GM10248 (cell line): ENCODE measurements at regions not wholly inside any gene's neighbourhood (a gene's known extent, or its start where the extent isn't known, plus 50 kb on each side); places are given as distances from the start of the nearest gene placed in this dataset.
"Not testable (repeated sequence)": the region's sequence is repeated elsewhere in the genome, so short reads cannot be mapped to it uniquely, and the experiment has no call there.

Experiments used
- CTCF ChIA-PET: fragments of 300-600 bp; sonication (Branson Sonifier 250); formaldehyde crosslinking; extraction: SDS; loops from one replicate; lab custom pipeline; 2021; ENCODE audit warnings: antibody characterized with exemption; lab: Yijun Ruan, JAX
- POLR2A ChIA-PET: fragments of 350-650 bp; sonication (Branson Sonifier 250); formaldehyde crosslinking; extraction: SDS; loops from one replicate; lab custom pipeline; 2020; ENCODE audit warnings: antibody characterized with exemption; lab: Yijun Ruan, JAX
- DNase-seq: peaks from one replicate; pipeline ENCODE4 v3.0.0; 2012; ENCODE audit errors: extremely low spot score
- TF ChIP-seq, protein P1 (sequence below): IDR thresholded peaks from 2 replicates; pipeline ENCODE4 v1.5.1; 2012; ENCODE audit warnings: mild to moderate bottlenecking, low read depth; ENCODE audit errors: extremely low read depth, missing control alignments, control extremely low read depth

DNA sequence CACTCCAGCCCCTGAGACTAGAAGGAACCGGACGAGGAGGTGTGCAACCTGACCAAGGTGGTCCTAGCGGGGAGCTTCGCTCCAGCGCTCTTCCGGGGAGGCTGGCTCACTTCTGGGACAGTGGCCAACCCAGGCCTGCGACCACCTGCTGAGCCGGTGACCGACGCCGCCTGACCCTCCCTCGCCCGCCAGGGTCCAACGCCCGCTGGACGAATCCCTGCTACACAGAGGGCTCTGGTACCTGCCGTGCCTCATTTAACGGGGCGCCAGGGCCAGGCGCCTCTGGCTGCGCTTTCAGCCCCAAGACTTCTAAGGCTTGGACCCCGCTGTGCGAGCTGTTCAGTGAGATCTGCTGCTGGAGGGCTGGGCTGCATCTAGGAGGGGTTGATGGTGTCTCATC, 99.5 kb upstream of the KCNJ18 start:
- CTCF ChIA-PET = no interaction called here

DNA sequence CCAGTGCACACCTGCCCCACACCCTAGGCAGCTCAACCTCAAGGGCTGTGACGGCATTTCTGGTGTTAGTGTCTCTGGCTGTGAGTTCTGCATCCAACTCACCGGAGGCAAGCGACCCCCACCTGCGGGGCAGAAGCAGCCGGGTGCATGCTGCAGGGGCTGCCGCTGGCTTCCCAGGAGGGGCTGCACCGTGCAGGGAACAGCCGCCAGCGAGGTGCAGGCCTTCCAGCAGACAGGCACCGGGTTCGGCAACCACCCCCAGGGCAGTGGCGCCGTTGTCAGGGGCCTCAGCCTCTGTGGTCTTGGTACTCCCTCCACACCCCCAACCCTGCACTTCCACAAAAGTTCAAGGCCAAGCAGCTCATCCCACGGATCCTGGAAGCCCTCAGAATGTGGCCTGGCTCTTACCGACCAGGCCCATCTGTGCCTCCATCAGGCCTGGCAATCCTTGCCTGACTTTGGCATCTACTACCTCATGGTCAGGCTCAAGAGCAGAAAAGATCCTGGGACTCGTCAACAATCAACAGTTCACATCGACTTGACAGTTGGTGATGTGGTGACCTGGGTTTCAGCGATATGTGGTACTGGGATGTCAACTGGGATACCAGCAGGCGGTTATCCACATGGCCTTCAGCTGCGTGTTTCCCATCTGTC, 98.7 kb upstream of the KCNJ18 start:
- DNase-seq, CTCF ChIA-PET, POLR2A ChIA-PET: not testable (repeated sequence)

More for the DNA sequence above, 99.5 kb upstream of the KCNJ18 start:
- no peak for DNase-seq
- POLR2A ChIA-PET = no interaction called here
- TF ChIP-seq, protein P1, sequence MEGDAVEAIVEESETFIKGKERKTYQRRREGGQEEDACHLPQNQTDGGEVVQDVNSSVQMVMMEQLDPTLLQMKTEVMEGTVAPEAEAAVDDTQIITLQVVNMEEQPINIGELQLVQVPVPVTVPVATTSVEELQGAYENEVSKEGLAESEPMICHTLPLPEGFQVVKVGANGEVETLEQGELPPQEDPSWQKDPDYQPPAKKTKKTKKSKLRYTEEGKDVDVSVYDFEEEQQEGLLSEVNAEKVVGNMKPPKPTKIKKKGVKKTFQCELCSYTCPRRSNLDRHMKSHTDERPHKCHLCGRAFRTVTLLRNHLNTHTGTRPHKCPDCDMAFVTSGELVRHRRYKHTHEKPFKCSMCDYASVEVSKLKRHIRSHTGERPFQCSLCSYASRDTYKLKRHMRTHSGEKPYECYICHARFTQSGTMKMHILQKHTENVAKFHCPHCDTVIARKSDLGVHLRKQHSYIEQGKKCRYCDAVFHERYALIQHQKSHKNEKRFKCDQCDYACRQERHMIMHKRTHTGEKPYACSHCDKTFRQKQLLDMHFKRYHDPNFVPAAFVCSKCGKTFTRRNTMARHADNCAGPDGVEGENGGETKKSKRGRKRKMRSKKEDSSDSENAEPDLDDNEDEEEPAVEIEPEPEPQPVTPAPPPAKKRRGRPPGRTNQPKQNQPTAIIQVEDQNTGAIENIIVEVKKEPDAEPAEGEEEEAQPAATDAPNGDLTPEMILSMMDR = no peak

DNA sequence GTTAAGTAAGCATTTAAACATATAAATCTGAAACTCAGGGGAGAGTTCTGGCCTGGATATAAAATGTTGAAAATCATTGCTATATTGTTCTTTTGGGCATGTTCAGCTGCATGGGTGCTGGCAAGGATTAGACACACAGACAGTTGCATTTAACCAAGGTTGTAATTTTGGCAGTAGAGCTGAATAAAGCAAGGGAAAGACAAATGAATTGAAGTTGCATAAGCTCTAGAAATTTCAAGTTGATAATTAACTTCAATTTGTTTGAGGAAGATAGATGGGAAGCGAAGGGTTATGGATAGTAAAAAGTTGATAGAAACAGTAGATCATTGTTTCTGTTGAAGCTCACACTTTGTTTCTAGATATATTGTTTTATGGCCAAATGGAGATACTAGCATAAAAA, 97.2 kb upstream of the KCNJ18 start:
- ChIA-PET POLR2A (no interaction called here), CTCF (no interaction called here)
- DNase-seq = no peak
- TF ChIP-seq, protein P1 = no peak

DNA sequence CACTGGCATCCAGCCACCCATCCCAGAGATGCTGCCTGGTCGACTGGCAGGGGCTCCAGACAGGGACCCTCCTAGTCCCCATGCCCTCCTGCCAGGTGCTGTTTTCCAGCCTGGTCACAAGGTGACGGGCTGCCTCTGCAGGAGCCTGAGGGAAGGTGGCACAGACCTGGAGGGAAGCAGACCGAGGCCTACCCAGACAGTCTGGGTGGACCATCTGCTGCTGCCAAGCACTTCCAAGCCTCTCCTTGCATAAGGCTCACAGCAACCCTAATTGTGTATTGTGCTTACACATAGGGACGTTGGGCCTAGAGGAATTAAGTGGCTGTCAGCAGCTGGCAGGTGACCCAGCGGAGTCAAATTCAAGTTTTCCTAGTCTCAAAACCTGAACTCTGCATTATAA, 90.1 kb upstream of the KCNJ18 start:
- TF ChIP-seq, protein P1 = no peak
- ChIA-PET CTCF (no interaction called here), POLR2A (no interaction called here)
- no peak for DNase-seq

DNA sequence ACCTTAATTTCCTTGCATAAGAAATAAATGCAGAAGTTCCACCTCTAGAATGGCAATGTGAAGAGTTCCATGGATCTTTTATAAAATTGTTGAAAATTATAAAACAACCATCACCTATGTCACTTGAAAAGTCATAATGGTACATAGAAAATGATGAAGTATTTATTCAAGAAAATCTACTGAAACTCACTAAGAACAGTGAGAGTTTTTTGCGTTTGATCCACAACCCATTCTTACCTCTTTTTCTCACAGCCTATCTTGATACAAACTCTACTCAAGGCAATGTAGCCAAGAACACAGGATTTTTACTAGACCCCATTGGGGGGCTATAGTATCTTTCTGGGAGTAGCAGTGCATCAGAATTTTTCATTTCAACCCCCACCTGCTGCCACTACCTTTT, 89.0 kb upstream of the KCNJ18 start:
- CTCF ChIA-PET, POLR2A ChIA-PET, DNase-seq: not testable (repeated sequence)

DNA sequence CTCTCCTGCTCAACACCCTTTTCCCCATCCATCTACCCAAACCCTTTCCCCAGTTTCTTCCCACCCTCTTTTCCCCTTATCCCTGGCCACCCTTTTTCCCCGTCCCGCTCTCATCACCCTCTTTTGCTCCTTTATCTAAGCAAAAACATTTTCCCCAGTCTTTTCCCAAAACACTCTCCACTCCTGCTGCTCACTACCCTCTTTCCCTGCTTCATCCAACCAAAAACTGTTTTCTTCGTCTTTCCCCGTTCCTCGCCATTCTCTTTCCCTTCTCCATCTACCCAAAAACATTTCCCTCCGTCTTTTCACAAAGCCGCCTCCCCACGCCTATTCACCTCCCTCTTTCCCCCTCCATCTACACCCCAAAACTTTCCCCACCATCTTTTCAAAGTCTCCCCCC, 80.9 kb upstream of the KCNJ18 start:
- POLR2A ChIA-PET, CTCF ChIA-PET, DNase-seq: not testable (repeated sequence)

DNA sequence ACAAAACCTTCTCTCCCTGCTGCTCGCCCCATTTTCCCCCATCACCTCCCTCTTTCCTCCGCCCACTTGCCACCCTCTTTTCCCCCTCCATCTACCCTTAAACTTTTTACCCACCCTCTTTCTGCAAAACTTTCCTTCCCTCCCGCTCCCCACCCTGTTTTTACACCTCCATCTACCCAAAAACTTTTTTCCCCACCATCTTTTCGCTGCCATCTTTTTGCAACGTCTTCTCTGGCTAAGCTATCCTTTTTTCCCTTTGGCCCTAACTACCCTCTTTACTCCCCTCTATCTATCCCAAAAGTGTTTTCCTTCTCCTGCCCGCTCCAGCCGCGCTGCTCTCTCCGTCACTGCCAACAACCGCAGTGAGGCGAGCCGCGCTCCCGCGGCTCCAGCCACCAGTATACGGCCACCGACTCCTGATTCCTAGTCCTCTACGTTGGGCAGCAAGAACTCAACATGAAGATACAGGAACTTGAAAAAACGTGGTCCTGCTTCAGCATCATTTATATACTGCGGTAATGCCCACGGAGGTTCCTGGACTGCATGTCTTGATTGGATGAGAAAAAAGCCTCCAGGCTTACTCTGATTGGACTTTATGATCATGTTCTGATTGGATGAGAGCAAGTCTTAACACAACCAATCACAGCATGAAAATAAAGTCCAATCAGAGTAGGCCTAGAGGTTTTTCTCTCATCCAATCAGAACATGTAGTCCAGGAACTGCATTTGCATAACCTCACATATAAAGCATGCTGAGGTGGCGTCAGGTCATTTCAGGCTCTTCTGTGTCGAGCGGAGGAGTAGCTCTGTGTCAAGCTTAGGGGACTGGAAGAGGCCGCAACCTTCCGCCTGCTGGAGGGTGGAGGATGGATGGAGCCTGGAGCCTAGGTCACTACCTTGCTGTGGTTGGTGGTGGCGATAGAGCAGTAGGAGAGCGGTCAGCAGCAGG, 79.9 kb upstream of the KCNJ18 start:
- CTCF ChIA-PET, POLR2A ChIA-PET, DNase-seq: not testable (repeated sequence)

DNA sequence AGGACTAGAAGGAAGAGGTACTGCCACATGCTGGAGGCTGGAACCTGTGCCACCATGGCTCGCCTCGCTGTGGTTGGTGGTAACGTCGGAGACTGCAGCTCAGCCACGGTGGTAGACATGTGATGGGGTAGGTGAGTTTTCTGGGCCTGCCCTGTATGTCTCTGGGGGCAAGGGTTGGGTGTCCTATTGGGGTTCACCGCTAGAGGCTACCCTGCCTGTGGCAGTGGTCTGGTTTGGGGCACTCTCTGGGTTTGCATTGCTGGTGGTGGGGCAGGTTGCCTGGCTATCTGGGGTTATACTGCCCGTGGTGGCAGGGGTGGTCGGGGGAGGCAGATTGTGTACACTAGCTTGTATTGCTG, 79.3 kb upstream of the KCNJ18 start:
- DNase-seq = no peak
- ChIA-PET CTCF (no interaction called here), POLR2A (no interaction called here)

DNA sequence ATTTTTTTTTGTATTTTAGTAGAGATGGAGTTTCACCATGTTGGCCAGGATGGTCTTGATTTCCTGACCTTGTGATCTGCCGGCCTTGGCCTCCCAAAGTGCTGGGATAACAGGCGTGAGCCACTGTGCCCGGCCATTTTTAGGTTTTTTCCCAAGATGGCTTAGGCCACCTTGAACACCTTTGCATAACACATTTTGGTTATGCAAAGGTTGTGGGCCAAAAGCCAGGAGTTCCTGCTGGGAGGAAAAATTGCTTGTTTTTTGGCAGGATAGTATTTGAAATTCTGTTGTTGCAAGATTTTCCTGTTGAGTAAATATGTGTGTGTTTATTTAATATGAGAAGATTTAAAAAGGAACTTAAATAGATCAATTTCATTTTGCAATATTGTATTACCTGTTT, 65.3 kb upstream of the KCNJ18 start:
- DNase-seq, CTCF ChIA-PET, POLR2A ChIA-PET: not testable (repeated sequence)

More for the DNA sequence above, 79.3 kb upstream of the KCNJ18 start:
- TF ChIP-seq, protein P1 = no peak
